Osteoblast (primary cell): ENCODE measurements at regions not wholly inside any gene's neighbourhood (a gene's known extent, or its start where the extent isn't known, plus 50 kb on each side); places are given as distances from the start of the nearest gene placed in this dataset.

Experiments used
- DNase-seq: peaks from one replicate; pipeline ENCODE4 v3.0.0; 2011; ENCODE audit warnings: low spot score, mixed read lengths; ENCODE audit not compliant: insufficient read length; ENCODE audit errors: missing footprints
- H2AFZ ChIP-seq: 2 replicates; pipeline ENCODE4 v1.6.0; 2011; ENCODE audit warnings: mild to moderate bottlenecking, low read length
- H3K27ac ChIP-seq: 2 replicates; pipeline ENCODE4 v1.5.1; 2011; ENCODE audit warnings: mild to moderate bottlenecking, low read depth, low read length, moderate library complexity
- H3K27me3 ChIP-seq: 2 replicates; pipeline ENCODE4 v1.6.0; 2012; ENCODE audit warnings: mild to moderate bottlenecking, control low read depth, inconsistent platforms, low read length, moderate library complexity; ENCODE audit not compliant: insufficient read depth
- H3K36me3 ChIP-seq: 2 replicates; pipeline ENCODE4 v1.5.1; 2011; ENCODE audit warnings: mild to moderate bottlenecking, low read length, control low read depth, moderate library complexity; ENCODE audit not compliant: insufficient read depth
- H3K4me1 ChIP-seq: 2 replicates; pipeline ENCODE4 v1.5.1; 2011; ENCODE audit warnings: mild to moderate bottlenecking, low read length, control low read depth, moderate library complexity; ENCODE audit not compliant: insufficient read depth
- H3K4me2 ChIP-seq: 2 replicates; pipeline ENCODE4 v1.6.0; 2011; ENCODE audit warnings: mild to moderate bottlenecking, low read length; ENCODE audit not compliant: insufficient read depth
- H3K4me3 ChIP-seq: fragments of 200-600 bp; sonication (generic); 3 replicates; pipeline ENCODE4 v1.5.1; 2012; ENCODE audit warnings: mild to moderate bottlenecking, low read length, inconsistent platforms; ENCODE audit not compliant: insufficient read depth
- H3K79me2 ChIP-seq: 2 replicates; pipeline ENCODE4 v1.6.0; 2012; ENCODE audit warnings: mild to moderate bottlenecking, low read length, control low read depth, inconsistent platforms; ENCODE audit not compliant: insufficient read depth
- H3K9me3 ChIP-seq: 2 replicates; pipeline ENCODE4 v1.5.1; 2011; ENCODE audit warnings: low read depth, low read length, control low read depth
- H4K20me1 ChIP-seq: 2 replicates; pipeline ENCODE4 v1.6.0; 2012; ENCODE audit warnings: mild to moderate bottlenecking, low read length, control low read depth; ENCODE audit not compliant: insufficient read depth
- CTCF ChIP-seq: IDR thresholded peaks from 2 replicates; pipeline ENCODE4 v1.5.1; 2011; ENCODE audit warnings: mild to moderate bottlenecking, low read depth, low read length, moderate library complexity; ENCODE audit errors: extremely low read depth

GRCh38 chr1:217273866-217274265, 357.0 kb downstream of the GPATCH2 start:
- Histone ChIP-seq H4K20me1 (no peaks in the 10 kb centered on the region), H3K4me1 (peaks cover 33% of the 10 kb centered on the region), H3K36me3 (no peaks in the 10 kb centered on the region), H3K27ac (peak overlapping the region; percentile 97), H3K79me2 (no peaks in the 10 kb centered on the region), H2AFZ (peak overlapping the region; percentile 11), H3K27me3 (no peaks in the 10 kb centered on the region), H3K4me3 (no peak overlapping the region), H3K9me3 (no peaks in the 10 kb centered on the region), H3K4me2 (peak overlapping the region; percentile 7)
- DNase-seq: peak; percentile 29
- TF ChIP-seq CTCF: no peak

DNA sequence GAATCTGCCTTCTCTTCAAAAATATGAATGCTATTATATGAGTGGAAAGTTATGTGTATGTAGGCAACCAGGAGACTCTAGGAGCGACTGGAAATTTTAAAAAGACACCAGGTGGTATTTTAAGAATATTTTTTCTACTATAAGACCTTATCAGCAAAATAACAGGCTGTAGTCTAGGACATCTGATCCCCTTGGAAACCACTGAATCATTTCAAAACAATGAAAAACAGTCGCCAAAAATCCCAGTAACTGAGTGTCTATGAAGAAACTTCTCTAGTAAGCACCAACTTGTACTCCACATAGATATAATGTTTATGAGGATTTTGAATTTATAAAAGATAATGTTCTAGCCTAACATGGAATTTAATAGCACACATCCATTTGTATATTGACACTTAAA, 358.5 kb downstream of the GPATCH2 start:
- DNase-seq: peak; percentile 37
- peak overlapping the region; percentile 27 for H3K4me2 ChIP-seq
- H4K20me1 ChIP-seq: no peaks in the 10 kb centered on the region
- no peaks in the 10 kb centered on the region for H3K9me3 ChIP-seq
- no peak overlapping the region for H3K4me3 ChIP-seq
- no peaks in the 10 kb centered on the region for H3K36me3 ChIP-seq
- no peaks in the 10 kb centered on the region for H3K79me2 ChIP-seq
- H3K27me3 ChIP-seq: no peaks in the 10 kb centered on the region
- peaks cover 33% of the 10 kb centered on the region for H3K4me1 ChIP-seq
- no peak for TF ChIP-seq CTCF
- H2AFZ ChIP-seq: peak overlapping the region; percentile 45
- peak overlapping the region; percentile 81 for H3K27ac ChIP-seq

DNA sequence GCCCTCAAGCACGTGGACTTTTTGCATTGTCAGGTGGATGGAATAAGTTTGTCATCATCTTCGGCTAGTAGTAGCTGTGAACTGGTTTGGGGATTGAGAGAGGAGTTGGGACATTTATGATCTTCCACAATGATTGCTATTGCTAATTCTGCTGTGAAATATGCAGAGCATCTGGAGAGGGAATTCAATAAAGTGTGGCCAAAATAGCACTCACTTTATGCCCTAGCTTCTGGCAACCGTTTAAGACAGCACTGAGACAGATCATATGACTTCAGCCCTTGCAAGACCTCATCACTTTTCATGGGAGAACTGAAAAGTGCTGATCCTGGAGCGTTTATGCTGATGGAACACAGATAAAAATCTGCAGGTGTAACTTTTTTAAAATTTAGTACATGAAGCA, 360.8 kb downstream of the GPATCH2 start:
- H3K9me3 ChIP-seq: no peaks in the 10 kb centered on the region
- H3K4me1 ChIP-seq: peaks cover 21% of the 10 kb centered on the region
- H3K4me2 ChIP-seq: no peak overlapping the region
- no peaks in the 10 kb centered on the region for H3K27me3 ChIP-seq
- H3K4me3 ChIP-seq: no peak overlapping the region
- TF ChIP-seq CTCF: no peak
- no peak overlapping the region for H3K27ac ChIP-seq
- no peaks in the 10 kb centered on the region for H3K79me2 ChIP-seq
- no peaks in the 10 kb centered on the region for H4K20me1 ChIP-seq
- DNase-seq: no peak
- H2AFZ ChIP-seq: no peak overlapping the region
- no peaks in the 10 kb centered on the region for H3K36me3 ChIP-seq

GRCh38 chr1:217268058-217268457, 362.8 kb downstream of the GPATCH2 start:
- H2AFZ ChIP-seq: no peak overlapping the region
- H4K20me1 ChIP-seq: no peaks in the 10 kb centered on the region
- no peak overlapping the region for H3K4me2 ChIP-seq
- DNase-seq: no peak
- no peaks in the 10 kb centered on the region for H3K9me3 ChIP-seq
- H3K4me1 ChIP-seq: peaks cover 12% of the 10 kb centered on the region
- no peak for TF ChIP-seq CTCF
- no peak overlapping the region for H3K27ac ChIP-seq
- no peak overlapping the region for H3K4me3 ChIP-seq
- no peaks in the 10 kb centered on the region for H3K36me3 ChIP-seq
- H3K79me2 ChIP-seq: no peaks in the 10 kb centered on the region
- H3K27me3 ChIP-seq: no peaks in the 10 kb centered on the region
